ENCODE measurements at regions not wholly inside any gene's neighbourhood (a gene's known extent, or its start where the extent isn't known, plus 50 kb on each side); places are given as distances from the start of the nearest gene placed in this dataset.

DNA sequence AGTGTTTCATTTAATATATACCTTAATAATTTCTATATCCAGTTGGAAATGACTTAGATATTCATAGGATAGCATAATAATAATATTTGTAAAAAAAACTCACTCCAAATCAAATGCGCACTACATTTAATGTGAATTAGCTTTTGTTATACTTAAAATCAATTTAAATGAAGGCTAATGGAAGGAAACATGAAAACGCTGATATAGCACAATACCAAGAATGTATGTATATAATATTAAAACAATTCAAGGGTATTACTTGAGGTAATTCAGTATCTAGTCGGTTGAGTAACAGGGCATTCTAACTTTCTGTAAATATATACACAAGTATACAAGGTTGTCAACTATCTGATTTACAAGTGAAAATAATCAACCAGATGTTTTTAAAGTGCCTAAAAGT lies 307.1 kb upstream of the TEX13C start:
- no peak for DNase-seq

DNA sequence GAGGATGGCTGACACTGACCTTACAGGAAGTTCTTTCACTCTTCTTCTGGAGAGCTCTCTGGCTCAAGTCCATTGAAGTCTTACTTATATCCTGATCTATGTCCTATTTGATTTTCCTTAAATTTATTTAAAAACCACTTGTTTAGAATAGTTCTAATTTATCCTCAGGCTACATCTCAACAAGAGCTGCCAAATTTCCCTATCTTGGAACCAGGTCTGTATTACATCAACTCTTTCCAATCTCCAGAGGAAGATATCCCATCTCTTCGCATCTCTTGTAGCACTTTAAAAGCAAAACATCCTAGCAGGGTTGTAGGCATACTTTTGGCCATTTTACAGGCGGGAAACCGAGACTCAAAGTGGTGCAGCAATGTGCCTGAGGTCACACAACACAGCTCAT lies 290.5 kb upstream of the TEX13C start:
- DNase-seq: no peak

Measured in DMS79 treated with DMSO at 0.1 percent for 48 hours (cell line).